ENCODE measurements at regions not wholly inside any gene's neighbourhood (a gene's known extent, or its start where the extent isn't known, plus 50 kb on each side); places are given as distances from the start of the nearest gene placed in this dataset.

DNA sequence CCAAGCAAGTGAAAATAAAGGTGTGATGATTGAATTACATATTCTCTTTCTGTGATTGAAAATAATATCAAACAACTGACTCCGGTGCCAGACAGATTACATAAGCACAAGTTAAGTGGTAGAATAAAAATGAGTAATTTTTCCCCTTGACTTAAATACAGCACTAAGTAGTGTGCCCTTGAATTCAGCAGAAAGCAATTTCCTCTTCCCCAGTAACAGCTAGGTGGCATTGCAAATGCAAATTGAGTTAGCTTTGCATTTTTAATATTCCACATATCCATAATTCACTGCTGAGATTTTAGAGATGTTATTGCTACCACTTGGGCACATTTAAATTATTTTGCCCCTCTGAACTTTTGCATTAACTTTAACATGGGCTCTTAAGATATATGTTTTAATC, 89.8 kb upstream of the NPVF start:
- H3K27ac Mint-ChIP-seq (ENCODE audit: unreplicated experiment): no peak overlapping the region
- no peak overlapping the region for H3K4me2 ChIP-seq (ENCODE audit: low read length)

GRCh38 chr7:25319707-25320106, 91.4 kb upstream of the NPVF start:
- H2AFZ ChIP-seq (ENCODE audit: low read depth, low read length): no peak overlapping the region
- FAIRE-seq: no peak
- H3K4me1 ChIP-seq (ENCODE audit: insufficient read depth, low read length): no peaks in the 10 kb centered on the region

More for the DNA sequence above, 89.8 kb upstream of the NPVF start:
- Histone ChIP-seq H2AFZ (ENCODE audit: low read depth, low read length) (no peak overlapping the region), H3K9ac (ENCODE audit: low read length) (no peak overlapping the region), H3K9me3 (ENCODE audit: insufficient read depth, low read depth, low read length) (no peaks in the 10 kb centered on the region), H3K4me1 (ENCODE audit: insufficient read depth, low read length) (no peaks in the 10 kb centered on the region), H3K4me3 (ENCODE audit: insufficient read depth, low read depth, low read length) (no peak overlapping the region), H3K79me2 (ENCODE audit: insufficient read depth, low read length) (no peaks in the 10 kb centered on the region), H3K27me3 (ENCODE audit: insufficient read depth, low read length) (no peaks in the 10 kb centered on the region), H3K36me3 (ENCODE audit: insufficient read depth, low read length) (no peaks in the 10 kb centered on the region), H3K27ac (ENCODE audit: low read depth, low read length) (no peak overlapping the region), H4K20me1 (ENCODE audit: insufficient read depth, low read length) (no peaks in the 10 kb centered on the region)
- peaks cover 2% of the 10 kb centered on the region for H3K4me1 Mint-ChIP-seq (ENCODE audit: low read depth, unreplicated experiment)
- no peak for DNase-seq (ENCODE audit: low read depth)
- H3K4me3 Mint-ChIP-seq (ENCODE audit: unreplicated experiment): no peak overlapping the region
- H3K9me3 Mint-ChIP-seq (ENCODE audit: unreplicated experiment): no peaks in the 10 kb centered on the region
- peaks cover 15% of the 10 kb centered on the region for H3K27me3 Mint-ChIP-seq (ENCODE audit: low read depth, unreplicated experiment)
- H3K36me3 Mint-ChIP-seq (ENCODE audit: low read depth, unreplicated experiment): no peaks in the 10 kb centered on the region
- no peak for FAIRE-seq
- TF ChIP-seq EZH2 (IDR thresholded peaks at IDR 0.05; ENCODE audit: insufficient read depth, low read length) (no peak), CTCF (IDR thresholded peaks at IDR 0.05; ENCODE audit: insufficient read depth, low read depth, low read length) (no peak)

More at GRCh38 chr7:25319707-25320106, 91.4 kb upstream of the NPVF start:
- H3K36me3 ChIP-seq (ENCODE audit: insufficient read depth, low read length): no peaks in the 10 kb centered on the region
- no peak overlapping the region for H3K27ac ChIP-seq (ENCODE audit: low read depth, low read length)
- Mint-ChIP-seq H3K4me3 (ENCODE audit: unreplicated experiment) (no peak overlapping the region), H3K36me3 (ENCODE audit: low read depth, unreplicated experiment) (no peaks in the 10 kb centered on the region), H3K27ac (ENCODE audit: unreplicated experiment) (no peak overlapping the region), H3K27me3 (ENCODE audit: low read depth, unreplicated experiment) (peaks cover 20% of the 10 kb centered on the region), H3K4me1 (ENCODE audit: low read depth, unreplicated experiment) (no peaks in the 10 kb centered on the region), H3K9me3 (ENCODE audit: unreplicated experiment) (no peaks in the 10 kb centered on the region)
- no peak for DNase-seq (ENCODE audit: low read depth)
- H3K27me3 ChIP-seq (ENCODE audit: insufficient read depth, low read length): no peaks in the 10 kb centered on the region
- no peaks in the 10 kb centered on the region for H3K9me3 ChIP-seq (ENCODE audit: insufficient read depth, low read depth, low read length)
- no peaks in the 10 kb centered on the region for H3K79me2 ChIP-seq (ENCODE audit: insufficient read depth, low read length)
- no peaks in the 10 kb centered on the region for H4K20me1 ChIP-seq (ENCODE audit: insufficient read depth, low read length)
- H3K4me3 ChIP-seq (ENCODE audit: insufficient read depth, low read depth, low read length): no peak overlapping the region
- no peak overlapping the region for H3K4me2 ChIP-seq (ENCODE audit: low read length)
- H3K9ac ChIP-seq (ENCODE audit: low read length): no peak overlapping the region
- no peak for TF ChIP-seq EZH2 (IDR thresholded peaks at IDR 0.05; ENCODE audit: insufficient read depth, low read length)
- TF ChIP-seq CTCF (IDR thresholded peaks at IDR 0.05; ENCODE audit: insufficient read depth, low read depth, low read length): no peak

All from astrocyte (in vitro differentiated cells and primary cell).